ENCODE measurements at regions not wholly inside any gene's neighbourhood (a gene's known extent, or its start where the extent isn't known, plus 50 kb on each side); places are given as distances from the start of the nearest gene placed in this dataset.

GRCh38 chr2:56017784-56018183 is 94.2 kb upstream of the EFEMP1 start:
- no peak for DNase-seq (ENCODE audit: low read depth)

DNA sequence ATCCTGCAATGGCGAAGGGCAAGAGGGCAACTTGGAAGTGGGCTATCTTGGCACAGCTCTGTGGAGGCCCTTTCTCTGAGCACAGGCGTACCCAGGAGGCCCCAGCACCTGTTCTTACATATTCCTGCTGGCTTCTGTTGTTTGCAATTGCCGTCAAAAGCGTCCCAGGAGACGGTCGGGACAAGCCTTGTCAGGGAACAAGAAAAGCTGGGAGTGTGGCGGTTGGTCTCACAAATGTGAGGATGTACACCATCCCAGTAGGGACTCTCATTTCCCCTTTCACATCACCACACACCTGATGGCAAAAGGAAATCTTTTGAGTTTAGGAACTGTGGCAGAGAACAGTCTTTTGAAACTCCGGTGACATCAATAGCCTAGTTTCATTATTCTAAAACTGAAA is 94.7 kb upstream of the EFEMP1 start:
- DNase-seq (ENCODE audit: low read depth) = no peak
- no peak for TF ChIP-seq CTCF (IDR thresholded peaks at IDR 0.05; ENCODE audit: control insufficient read depth, extremely low read depth, insufficient read depth)
- H3K4me3 ChIP-seq (ENCODE audit: low read depth, low read length) = no peak overlapping the region

More at GRCh38 chr2:56017784-56018183, 94.2 kb upstream of the EFEMP1 start:
- H3K4me3 ChIP-seq (ENCODE audit: low read depth, low read length) = no peak overlapping the region
- no peak for TF ChIP-seq CTCF (IDR thresholded peaks at IDR 0.05; ENCODE audit: control insufficient read depth, extremely low read depth, insufficient read depth)

DNA sequence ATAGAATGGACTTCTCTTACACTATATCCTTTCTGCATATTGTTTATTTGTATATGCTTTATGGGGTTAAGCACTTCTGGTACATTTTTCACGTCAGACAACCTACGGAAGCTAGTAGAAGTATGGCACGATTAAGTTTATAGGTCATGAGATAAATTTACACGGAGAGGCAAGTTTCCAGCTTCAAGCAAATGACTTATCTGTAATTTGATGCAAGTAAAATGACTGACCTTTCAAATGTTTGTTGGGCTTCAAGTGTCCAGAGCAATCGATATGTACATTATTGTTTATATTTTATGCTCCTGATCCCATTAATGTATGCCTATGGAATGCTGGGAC is 97.5 kb upstream of the EFEMP1 start:
- TF ChIP-seq CTCF (IDR thresholded peaks at IDR 0.05; ENCODE audit: control insufficient read depth, extremely low read depth, insufficient read depth) = no peak
- H3K4me3 ChIP-seq (ENCODE audit: low read depth, low read length) = peak overlapping the region; percentile 29; the same call in 1 of the 2 replicates
- DNase-seq (ENCODE audit: low read depth) = peak; percentile 18

DNA sequence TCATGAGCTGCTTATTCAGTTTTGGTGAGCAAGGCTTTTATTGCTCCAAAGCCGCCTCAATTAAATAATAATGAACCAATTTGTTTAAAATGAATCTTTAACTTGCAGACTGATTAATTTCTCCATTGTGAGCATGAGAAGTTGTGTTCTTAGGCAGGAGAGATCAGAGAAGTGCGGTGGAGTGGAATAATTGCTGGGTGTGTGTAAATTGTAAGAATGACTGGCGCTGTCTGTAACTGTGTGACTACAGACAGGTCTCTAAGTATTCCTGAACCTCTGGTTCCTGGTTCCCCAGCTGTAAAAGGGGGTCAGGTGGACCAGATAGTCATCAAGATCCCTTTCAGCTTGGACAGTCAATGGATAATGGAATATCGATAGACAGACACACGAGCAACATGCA is 98.0 kb upstream of the EFEMP1 start:
- DNase-seq (ENCODE audit: low read depth) = no peak
- TF ChIP-seq CTCF (IDR thresholded peaks at IDR 0.05; ENCODE audit: control insufficient read depth, extremely low read depth, insufficient read depth) = no peak
- no peak overlapping the region for H3K4me3 ChIP-seq (ENCODE audit: low read depth, low read length)

- no peak overlapping the region for H3K4me3 ChIP-seq (ENCODE audit: low read depth, low read length)
- no peak for TF ChIP-seq CTCF (IDR thresholded peaks at IDR 0.05; ENCODE audit: control insufficient read depth, extremely low read depth, insufficient read depth)
- no peak for DNase-seq (ENCODE audit: low read depth)
These were observed 102.0 kb upstream of the EFEMP1 start for GRCh38 chr2:56025469-56026193.

GRCh38 chr2:56026828-56027227 is 103.2 kb upstream of the EFEMP1 start:
- DNase-seq (ENCODE audit: low read depth) = no peak
- H3K4me3 ChIP-seq (ENCODE audit: low read depth, low read length) = no peak overlapping the region
- TF ChIP-seq CTCF (IDR thresholded peaks at IDR 0.05; ENCODE audit: control insufficient read depth, extremely low read depth, insufficient read depth) = no peak

GRCh38 chr2:56030062-56030461 is 106.5 kb upstream of the EFEMP1 start:
- no peak overlapping the region for H3K4me3 ChIP-seq (ENCODE audit: low read depth, low read length)
- no peak for DNase-seq (ENCODE audit: low read depth)
- no peak for TF ChIP-seq CTCF (IDR thresholded peaks at IDR 0.05; ENCODE audit: control insufficient read depth, extremely low read depth, insufficient read depth)
